ENCODE measurements at regions not wholly inside any gene's neighbourhood (a gene's known extent, or its start where the extent isn't known, plus 50 kb on each side); places are given as distances from the start of the nearest gene placed in this dataset.

GRCh38 chr2:216956820-216957493 is 97.1 kb upstream of the TNP1 start:
- TF ChIP-seq CTCF (IDR thresholded peaks at IDR 0.05) (no peak), POLR2A (IDR thresholded peaks at IDR 0.05) (no peak)
- no peaks in the 10 kb centered on the region for H3K36me3 ChIP-seq (ENCODE audit: low read depth, missing control alignments)
- no peaks in the 10 kb centered on the region for H3K27me3 ChIP-seq
- no peak overlapping the region for H3K27ac ChIP-seq
- WGBS, 2 donors, result 96 to 98% methylated on average over 5 of the region's 5 CpGs
- no peak for DNase-seq
- intact Hi-C loops (cut with DNase I; ENCODE audit: low total_unique reads), result no loop called here
- no peak overlapping the region for H3K4me3 ChIP-seq
- H3K4me1 ChIP-seq, result no peaks in the 10 kb centered on the region
- no peaks in the 10 kb centered on the region for H3K9me3 ChIP-seq

- no peaks in the 10 kb centered on the region for H3K4me1 ChIP-seq
- intact Hi-C loops (cut with DNase I; ENCODE audit: low total_unique reads), result no loop called here
- H3K27me3 ChIP-seq, result no peaks in the 10 kb centered on the region
- H3K9me3 ChIP-seq, result no peaks in the 10 kb centered on the region
- H3K4me3 ChIP-seq, result no peak overlapping the region
- TF ChIP-seq POLR2A (IDR thresholded peaks at IDR 0.05) (no peak), CTCF (IDR thresholded peaks at IDR 0.05) (no peak)
- DNase-seq, result no peak
- WGBS, 2 donors, result 88 to 91% methylated on average over 4 of the region's 4 CpGs
- no peaks in the 10 kb centered on the region for H3K36me3 ChIP-seq (ENCODE audit: low read depth, missing control alignments)
- H3K27ac ChIP-seq, result no peak overlapping the region
Observed at GRCh38 chr2:216951171-216951570, 91.3 kb upstream of the TNP1 start.

- H3K27ac ChIP-seq, result no peak overlapping the region
- intact Hi-C loops (cut with DNase I; ENCODE audit: low total_unique reads), result no loop called here
- 72 to 87% methylated on average over 2 of the region's 2 CpGs for WGBS, 2 donors
Observed at GRCh38 chr2:216950547-216950946, 90.7 kb upstream of the TNP1 start.

GRCh38 chr2:216949700-216950413 is 90.0 kb upstream of the TNP1 start:
- Histone ChIP-seq H3K27ac (no peak overlapping the region), H3K9me3 (no peaks in the 10 kb centered on the region), H3K4me3 (no peak overlapping the region), H3K27me3 (no peaks in the 10 kb centered on the region), H3K4me1 (no peaks in the 10 kb centered on the region), H3K36me3 (ENCODE audit: low read depth, missing control alignments) (no peaks in the 10 kb centered on the region)
- intact Hi-C loops (cut with DNase I; ENCODE audit: low total_unique reads), result no loop called here
- 69 to 75% methylated on average over 11 to 12 of the region's 12 CpGs for WGBS, 2 donors
- TF ChIP-seq POLR2A (IDR thresholded peaks at IDR 0.05), result no peak
- no peak for TF ChIP-seq CTCF (IDR thresholded peaks at IDR 0.05)
- DNase-seq, result no peak

More at GRCh38 chr2:216950547-216950946, 90.7 kb upstream of the TNP1 start:
- Histone ChIP-seq H3K27me3 (no peaks in the 10 kb centered on the region), H3K4me3 (no peak overlapping the region), H3K36me3 (ENCODE audit: low read depth, missing control alignments) (no peaks in the 10 kb centered on the region), H3K4me1 (no peaks in the 10 kb centered on the region), H3K9me3 (no peaks in the 10 kb centered on the region)
- DNase-seq, result no peak
- TF ChIP-seq POLR2A (IDR thresholded peaks at IDR 0.05), result no peak
- no peak for TF ChIP-seq CTCF (IDR thresholded peaks at IDR 0.05)

All from testis (tissue), 2 donors.